Fibroblast of lung (primary cell): ENCODE measurements at regions not wholly inside any gene's neighbourhood (a gene's known extent, or its start where the extent isn't known, plus 50 kb on each side); places are given as distances from the start of the nearest gene placed in this dataset.

Experiments used
- DNase-seq, 2 donors: peaks; one replicate each; pipeline versions ENCODE4 v3.0.0 to v3.0.0-alpha.2; 2010; ENCODE audit warnings: low read depth in 2 of 2
- H2AFZ ChIP-seq: 2 replicates; pipeline ENCODE4 v1.5.1; 2012; ENCODE audit warnings: low read length, control low read depth, inconsistent platforms
- H3K27ac ChIP-seq: 2 replicates; pipeline ENCODE4 v1.5.1; 2011; ENCODE audit warnings: low read length, control low read depth; ENCODE audit not compliant: insufficient read depth
- H3K27me3 ChIP-seq: 2 replicates; pipeline ENCODE4 v1.5.1; 2011; ENCODE audit warnings: mild to moderate bottlenecking, low read length; ENCODE audit not compliant: control insufficient read depth, insufficient read depth
- H3K36me3 ChIP-seq: 2 replicates; pipeline ENCODE4 v1.5.1; 2011; ENCODE audit warnings: low read length; ENCODE audit not compliant: control insufficient read depth, insufficient read depth
- H3K4me1 ChIP-seq: 2 replicates; pipeline ENCODE4 v1.5.1; 2011; ENCODE audit warnings: low read length; ENCODE audit not compliant: control insufficient read depth, insufficient read depth; ENCODE audit errors: extremely low read depth
- H3K4me2 ChIP-seq: 2 replicates; pipeline ENCODE4 v1.5.1; 2011; ENCODE audit warnings: low read length, control low read depth; ENCODE audit not compliant: insufficient read depth; ENCODE audit errors: extremely low read depth
- H3K4me3 ChIP-seq, 4 experiments: fragments of 200-600 bp in 1 of 4; sonication (generic) in 1 of 4; replicated peaks in 1 of 4; 2 replicates each; pipeline ENCODE4 v1.5.1; 2011 to 2016; ENCODE audit warnings: low read length in 4 of 4, low read depth in 3 of 4, mild to moderate bottlenecking in 3 of 4, control low read depth in 2 of 4, inconsistent platforms in 1 of 4, mixed read lengths in 1 of 4; ENCODE audit not compliant: insufficient read depth in 1 of 4; ENCODE audit errors: control extremely low read depth in 1 of 4
- H3K79me2 ChIP-seq: 2 replicates; pipeline ENCODE4 v1.5.1; 2012; ENCODE audit warnings: mild to moderate bottlenecking, low read length, inconsistent platforms; ENCODE audit not compliant: control insufficient read depth, insufficient read depth
- H3K9ac ChIP-seq: 2 replicates; pipeline ENCODE4 v1.5.1; 2011; ENCODE audit warnings: mild to moderate bottlenecking, low read length, control low read depth; ENCODE audit not compliant: insufficient read depth
- H3K9me3 ChIP-seq: 2 replicates; pipeline ENCODE4 v1.5.1; 2012; ENCODE audit warnings: low read depth, low read length; ENCODE audit not compliant: control insufficient read depth, insufficient read depth
- H4K20me1 ChIP-seq: 2 replicates; pipeline ENCODE4 v1.5.1; 2011; ENCODE audit warnings: low read length; ENCODE audit not compliant: control insufficient read depth, insufficient read depth; ENCODE audit errors: extremely low read depth
- EZH2 ChIP-seq: IDR thresholded peaks from 2 replicates; pipeline ENCODE4 v1.5.1; 2012; ENCODE audit warnings: low read length, control low read depth, mild to moderate bottlenecking; ENCODE audit errors: missing control alignments
- TF ChIP-seq, protein P1 (sequence below), 2 donors: IDR thresholded peaks in 1 of 2; conservative IDR thresholded peaks in 1 of 2; 1 replicate in 1 of 2; 2 replicates in 1 of 2; pipeline ENCODE4 v1.5.1; 2011 to 2012; ENCODE audit warnings: low read length in 2 of 2, control low read depth in 1 of 2, inconsistent platforms in 1 of 2, low read depth in 1 of 2, mild to moderate bottlenecking in 1 of 2

DNA sequence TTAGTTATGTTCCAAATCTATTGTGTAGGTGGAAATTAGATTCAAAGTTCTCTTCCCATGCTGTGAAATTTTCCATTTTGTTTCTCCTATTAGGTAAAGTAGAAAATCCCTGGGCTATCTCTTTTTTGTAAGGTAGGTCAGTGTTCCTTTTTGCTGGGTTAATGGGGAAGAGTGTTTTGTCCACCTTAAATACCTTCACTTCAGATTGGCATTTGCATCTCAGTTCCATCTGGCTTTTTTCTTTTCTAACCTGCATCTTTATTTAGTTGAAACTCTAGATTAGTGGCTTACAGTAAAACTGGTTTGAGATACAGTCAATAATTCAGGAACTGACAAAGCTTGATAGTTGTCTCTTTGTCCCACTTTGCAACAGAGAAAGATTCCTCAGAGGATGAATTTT, 1115.8 kb downstream of the PDHA2 start:
- no peak overlapping the region for H3K27ac ChIP-seq
- no peak overlapping the region for H2AFZ ChIP-seq
- no peaks in the 10 kb centered on the region for H3K4me1 ChIP-seq
- H3K9ac ChIP-seq: no peak overlapping the region
- no peaks in the 10 kb centered on the region for H4K20me1 ChIP-seq
- no peaks in the 10 kb centered on the region for H3K27me3 ChIP-seq
- DNase-seq: no peak
- H3K79me2 ChIP-seq: no peaks in the 10 kb centered on the region
- no peak overlapping the region for H3K4me3 ChIP-seq
- no peak overlapping the region for H3K4me2 ChIP-seq
- TF ChIP-seq EZH2: no peak
- TF ChIP-seq, protein P1, sequence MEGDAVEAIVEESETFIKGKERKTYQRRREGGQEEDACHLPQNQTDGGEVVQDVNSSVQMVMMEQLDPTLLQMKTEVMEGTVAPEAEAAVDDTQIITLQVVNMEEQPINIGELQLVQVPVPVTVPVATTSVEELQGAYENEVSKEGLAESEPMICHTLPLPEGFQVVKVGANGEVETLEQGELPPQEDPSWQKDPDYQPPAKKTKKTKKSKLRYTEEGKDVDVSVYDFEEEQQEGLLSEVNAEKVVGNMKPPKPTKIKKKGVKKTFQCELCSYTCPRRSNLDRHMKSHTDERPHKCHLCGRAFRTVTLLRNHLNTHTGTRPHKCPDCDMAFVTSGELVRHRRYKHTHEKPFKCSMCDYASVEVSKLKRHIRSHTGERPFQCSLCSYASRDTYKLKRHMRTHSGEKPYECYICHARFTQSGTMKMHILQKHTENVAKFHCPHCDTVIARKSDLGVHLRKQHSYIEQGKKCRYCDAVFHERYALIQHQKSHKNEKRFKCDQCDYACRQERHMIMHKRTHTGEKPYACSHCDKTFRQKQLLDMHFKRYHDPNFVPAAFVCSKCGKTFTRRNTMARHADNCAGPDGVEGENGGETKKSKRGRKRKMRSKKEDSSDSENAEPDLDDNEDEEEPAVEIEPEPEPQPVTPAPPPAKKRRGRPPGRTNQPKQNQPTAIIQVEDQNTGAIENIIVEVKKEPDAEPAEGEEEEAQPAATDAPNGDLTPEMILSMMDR (conservative IDR thresholded peaks at IDR 0.05 in 1 of 2, IDR thresholded peaks at IDR 0.05 in 1 of 2; ENCODE audit: low read depth in 1 of 2, low read length in 2 of 2): no peak
- no peaks in the 10 kb centered on the region for H3K9me3 ChIP-seq
- H3K36me3 ChIP-seq: no peaks in the 10 kb centered on the region

DNA sequence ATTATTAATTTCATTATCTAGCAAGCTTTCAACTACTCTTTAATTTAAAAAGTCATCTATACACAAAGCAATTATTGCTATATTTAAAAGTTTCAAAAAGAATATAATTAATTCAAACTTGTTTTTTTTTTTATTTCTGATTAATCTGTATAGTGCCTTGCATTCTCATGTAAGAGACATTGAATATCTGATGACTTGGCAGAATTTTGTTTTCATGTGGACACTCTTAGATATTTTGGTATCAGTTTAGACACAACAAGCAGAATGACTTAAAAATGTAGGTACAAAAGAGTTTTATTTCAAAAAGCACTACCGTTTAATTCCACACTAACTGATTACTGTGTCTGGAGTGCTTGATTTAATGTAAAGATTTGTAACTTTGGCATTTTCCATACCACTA, 1129.6 kb downstream of the PDHA2 start:
- Histone ChIP-seq H3K4me1 (no peaks in the 10 kb centered on the region), H3K36me3 (no peaks in the 10 kb centered on the region), H3K9me3 (no peaks in the 10 kb centered on the region), H3K4me3 (no peak overlapping the region), H3K79me2 (no peaks in the 10 kb centered on the region), H4K20me1 (no peaks in the 10 kb centered on the region), H2AFZ (no peak overlapping the region), H3K9ac (no peak overlapping the region), H3K4me2 (no peak overlapping the region), H3K27ac (no peak overlapping the region), H3K27me3 (no peaks in the 10 kb centered on the region)
- no peak for DNase-seq
- TF ChIP-seq, protein P1 (conservative IDR thresholded peaks at IDR 0.05 in 1 of 2, IDR thresholded peaks at IDR 0.05 in 1 of 2; ENCODE audit: low read depth in 1 of 2, low read length in 2 of 2): no peak
- no peak for TF ChIP-seq EZH2

DNA sequence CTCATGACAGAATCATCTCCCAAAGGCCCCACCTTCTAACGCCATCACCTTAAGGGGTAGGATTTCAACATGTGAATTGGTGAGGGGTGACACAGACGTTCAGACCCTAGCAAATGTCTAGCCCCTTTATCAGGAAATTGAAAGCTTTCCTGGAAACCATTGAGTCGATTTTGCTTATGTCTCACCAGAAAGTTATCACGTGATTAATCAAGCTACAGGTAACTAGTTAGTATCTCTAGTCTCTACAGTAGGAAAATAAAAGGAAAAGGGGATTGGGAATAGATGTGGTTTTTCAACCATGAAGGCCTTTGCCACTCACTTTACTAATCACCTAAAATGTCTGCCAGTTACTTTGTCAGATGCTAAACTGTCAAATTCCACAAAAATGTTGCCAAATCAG, 1133.0 kb downstream of the PDHA2 start:
- Histone ChIP-seq H3K79me2 (no peaks in the 10 kb centered on the region), H3K27me3 (no peaks in the 10 kb centered on the region), H3K4me2 (no peak overlapping the region), H3K4me3 (no peak overlapping the region), H3K4me1 (no peaks in the 10 kb centered on the region), H4K20me1 (no peaks in the 10 kb centered on the region), H3K27ac (no peak overlapping the region), H3K36me3 (no peaks in the 10 kb centered on the region), H2AFZ (no peak overlapping the region), H3K9me3 (no peaks in the 10 kb centered on the region), H3K9ac (no peak overlapping the region)
- TF ChIP-seq EZH2: no peak
- TF ChIP-seq, protein P1 (conservative IDR thresholded peaks at IDR 0.05 in 1 of 2, IDR thresholded peaks at IDR 0.05 in 1 of 2; ENCODE audit: low read depth in 1 of 2, low read length in 2 of 2): no peak
- no peak for DNase-seq
